ENCODE measurements at regions not wholly inside any gene's neighbourhood (a gene's known extent, or its start where the extent isn't known, plus 50 kb on each side); places are given as distances from the start of the nearest gene placed in this dataset.
"Not testable (repeated sequence)": the region's sequence is repeated elsewhere in the genome, so short reads cannot be mapped to it uniquely, and the experiment has no call there.

GRCh38 chr20:30629376-30629775, 628.1 kb upstream of the DEFB115 start:
- H3K4me2 ChIP-seq; POLR2A ChIA-PET (ENCODE audit: unreplicated experiment); H3K4me3 ChIP-seq; H3K9me3 ChIP-seq (ENCODE audit: insufficient read depth, low read depth); H2AFZ ChIP-seq; DNase-seq; H3K79me2 ChIP-seq (ENCODE audit: low read depth); H3K4me1 ChIP-seq (replicated peaks; ENCODE audit: insufficient read depth); H3K27me3 ChIP-seq (ENCODE audit: insufficient read depth, low read depth); BruUV-seq (replicated peaks); H3K36me3 ChIP-seq (ENCODE audit: low read depth); CTCF ChIA-PET; H3F3A ChIP-seq (ENCODE audit: insufficient read depth, low read depth); H3K27ac ChIP-seq; intact Hi-C loops (cut with micrococcal nuclease; ENCODE audit: unreplicated experiment); H4K20me1 ChIP-seq (ENCODE audit: insufficient read depth); H3K9me2 ChIP-seq (ENCODE audit: insufficient read depth): not testable (repeated sequence)

- no TSS peak for BruUV-seq (replicated peaks)
- Histone ChIP-seq H3F3A (ENCODE audit: insufficient read depth, low read depth) (no peaks in the 10 kb centered on the region), H3K9me2 (ENCODE audit: insufficient read depth) (no peaks in the 10 kb centered on the region), H3K4me3 (no peak overlapping the region), H3K4me1 (replicated peaks; ENCODE audit: insufficient read depth) (no peaks in the 10 kb centered on the region), H3K79me2 (ENCODE audit: low read depth) (no peaks in the 10 kb centered on the region), H4K20me1 (ENCODE audit: insufficient read depth) (no peaks in the 10 kb centered on the region), H3K9me3 (ENCODE audit: insufficient read depth, low read depth) (no peaks in the 10 kb centered on the region), H3K27ac (no peak overlapping the region), H3K36me3 (ENCODE audit: low read depth) (no peaks in the 10 kb centered on the region), H2AFZ (no peak overlapping the region), H3K4me2 (no peak overlapping the region), H3K27me3 (ENCODE audit: insufficient read depth, low read depth) (no peaks in the 10 kb centered on the region; the same call in 1 of the 2 replicates)
- no peak for DNase-seq
- POLR2A ChIA-PET (ENCODE audit: unreplicated experiment), result no interaction called here
- intact Hi-C loops (cut with micrococcal nuclease; ENCODE audit: unreplicated experiment), result no loop called here
- TF ChIP-seq CTCF (conservative IDR thresholded peaks at IDR 0.05) (no peak), EZH2 (IDR thresholded peaks at IDR 0.05; ENCODE audit: low read depth) (no peak)
- CTCF ChIA-PET, result no interaction called here
Measured at GRCh38 chr20:30630761-30631160, 626.7 kb upstream of the DEFB115 start.

GRCh38 chr20:30631261-30631789, 626.1 kb upstream of the DEFB115 start:
- H3K27me3 ChIP-seq (ENCODE audit: insufficient read depth, low read depth); H3K36me3 ChIP-seq (ENCODE audit: low read depth); BruUV-seq (replicated peaks); H3K4me3 ChIP-seq; DNase-seq; H3K4me1 ChIP-seq (replicated peaks; ENCODE audit: insufficient read depth); CTCF ChIA-PET; H3K9me3 ChIP-seq (ENCODE audit: insufficient read depth, low read depth); H3K27ac ChIP-seq; H3F3A ChIP-seq (ENCODE audit: insufficient read depth, low read depth); H3K4me2 ChIP-seq; H3K9me2 ChIP-seq (ENCODE audit: insufficient read depth); H2AFZ ChIP-seq; intact Hi-C loops (cut with micrococcal nuclease; ENCODE audit: unreplicated experiment); H3K79me2 ChIP-seq (ENCODE audit: low read depth); H4K20me1 ChIP-seq (ENCODE audit: insufficient read depth); POLR2A ChIA-PET (ENCODE audit: unreplicated experiment): not testable (repeated sequence)

GRCh38 chr20:30632773-30633172, 624.7 kb upstream of the DEFB115 start:
- H3K79me2 ChIP-seq (ENCODE audit: low read depth); CTCF ChIA-PET; H2AFZ ChIP-seq; H3K27ac ChIP-seq; BruUV-seq (replicated peaks); H3K4me2 ChIP-seq; H3K4me3 ChIP-seq; H4K20me1 ChIP-seq (ENCODE audit: insufficient read depth); H3F3A ChIP-seq (ENCODE audit: insufficient read depth, low read depth); H3K27me3 ChIP-seq (ENCODE audit: insufficient read depth, low read depth); H3K4me1 ChIP-seq (replicated peaks; ENCODE audit: insufficient read depth); DNase-seq; H3K9me2 ChIP-seq (ENCODE audit: insufficient read depth); intact Hi-C loops (cut with micrococcal nuclease; ENCODE audit: unreplicated experiment); POLR2A ChIA-PET (ENCODE audit: unreplicated experiment); H3K36me3 ChIP-seq (ENCODE audit: low read depth); H3K9me3 ChIP-seq (ENCODE audit: insufficient read depth, low read depth): not testable (repeated sequence)

- intact Hi-C loops (cut with micrococcal nuclease; ENCODE audit: unreplicated experiment); H3K9me3 ChIP-seq (ENCODE audit: insufficient read depth, low read depth): not testable (repeated sequence)
Measured at GRCh38 chr20:30641522-30641921, 615.9 kb upstream of the DEFB115 start.

GRCh38 chr20:30660982-30661381, 596.5 kb upstream of the DEFB115 start:
- H3F3A ChIP-seq (ENCODE audit: insufficient read depth, low read depth); H3K9me3 ChIP-seq (ENCODE audit: insufficient read depth, low read depth); H3K4me3 ChIP-seq; POLR2A ChIA-PET (ENCODE audit: unreplicated experiment); H3K4me1 ChIP-seq (replicated peaks; ENCODE audit: insufficient read depth); intact Hi-C loops (cut with micrococcal nuclease; ENCODE audit: unreplicated experiment); CTCF ChIA-PET; H2AFZ ChIP-seq; H3K27ac ChIP-seq; H3K9me2 ChIP-seq (ENCODE audit: insufficient read depth); DNase-seq; H3K27me3 ChIP-seq (ENCODE audit: insufficient read depth, low read depth); H4K20me1 ChIP-seq (ENCODE audit: insufficient read depth); H3K79me2 ChIP-seq (ENCODE audit: low read depth); BruUV-seq (replicated peaks); H3K36me3 ChIP-seq (ENCODE audit: low read depth); H3K4me2 ChIP-seq: not testable (repeated sequence)

More at GRCh38 chr20:30641522-30641921, 615.9 kb upstream of the DEFB115 start:
- H3K27me3 ChIP-seq (ENCODE audit: insufficient read depth, low read depth); CTCF ChIA-PET; POLR2A ChIA-PET (ENCODE audit: unreplicated experiment); H3K4me1 ChIP-seq (replicated peaks; ENCODE audit: insufficient read depth); H2AFZ ChIP-seq; H3K9me2 ChIP-seq (ENCODE audit: insufficient read depth); H3K27ac ChIP-seq; H3K4me3 ChIP-seq; H3K4me2 ChIP-seq; H3K79me2 ChIP-seq (ENCODE audit: low read depth); H3K36me3 ChIP-seq (ENCODE audit: low read depth); H3F3A ChIP-seq (ENCODE audit: insufficient read depth, low read depth); H4K20me1 ChIP-seq (ENCODE audit: insufficient read depth); BruUV-seq (replicated peaks); DNase-seq: not testable (repeated sequence)

- CTCF ChIA-PET; H3K9me3 ChIP-seq (ENCODE audit: insufficient read depth, low read depth); H3K27me3 ChIP-seq (ENCODE audit: insufficient read depth, low read depth); H2AFZ ChIP-seq; H3K79me2 ChIP-seq (ENCODE audit: low read depth); H3K4me2 ChIP-seq; H3K36me3 ChIP-seq (ENCODE audit: low read depth); BruUV-seq (replicated peaks); DNase-seq; intact Hi-C loops (cut with micrococcal nuclease; ENCODE audit: unreplicated experiment); H3K9me2 ChIP-seq (ENCODE audit: insufficient read depth); H3F3A ChIP-seq (ENCODE audit: insufficient read depth, low read depth); H3K27ac ChIP-seq; H3K4me1 ChIP-seq (replicated peaks; ENCODE audit: insufficient read depth); POLR2A ChIA-PET (ENCODE audit: unreplicated experiment); H4K20me1 ChIP-seq (ENCODE audit: insufficient read depth); H3K4me3 ChIP-seq: not testable (repeated sequence)
Measured at GRCh38 chr20:30668418-30668817, 589.0 kb upstream of the DEFB115 start.
